ENCODE measurements at regions not wholly inside any gene's neighbourhood (a gene's known extent, or its start where the extent isn't known, plus 50 kb on each side); places are given as distances from the start of the nearest gene placed in this dataset.

DNA sequence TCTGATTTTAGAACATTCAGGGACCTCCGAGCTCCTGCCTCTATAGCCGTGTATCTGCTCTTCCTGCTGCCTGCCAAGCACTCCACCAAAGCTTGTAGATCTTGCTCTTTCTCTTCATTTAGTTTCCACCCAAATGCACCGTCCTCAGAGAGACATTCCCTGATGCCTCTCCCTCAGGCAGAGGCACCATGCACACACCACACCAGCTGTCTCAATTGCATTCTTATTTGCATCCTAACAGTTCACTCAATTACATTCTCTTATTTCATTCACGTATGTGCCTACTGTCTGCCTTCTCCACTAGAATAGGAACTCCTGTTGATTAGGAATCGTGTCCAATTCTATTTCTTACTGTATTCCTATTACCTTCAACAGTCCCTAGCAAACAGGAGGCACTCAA, 845.4 kb upstream of the TMEM132C start:
- Histone ChIP-seq H3K9me1 (replicated peaks; ENCODE audit: control insufficient read depth, extremely low read depth, insufficient read depth, low read length) (no peaks in the 10 kb centered on the region), H3K9me3 (replicated peaks; ENCODE audit: control insufficient read depth, insufficient read depth, low read length) (peaks cover 2% of the 10 kb centered on the region), H3K27ac (ENCODE audit: insufficient read depth, low read depth, low read length) (no peak overlapping the region), H4K20me1 (replicated peaks; ENCODE audit: control insufficient read depth, extremely low read depth, insufficient read depth, low read length) (no peaks in the 10 kb centered on the region), H3K4me3 (replicated peaks in 1 of 3; ENCODE audit: insufficient read depth in 1 of 3, low read depth in 1 of 3, low read length in 3 of 3) (no peak overlapping the region), H3K4me2 (ENCODE audit: insufficient read depth, low read length) (no peak overlapping the region), H3K36me3 (ENCODE audit: control insufficient read depth in 2 of 2, extremely low read depth in 1 of 2, insufficient read depth in 2 of 2, low read length in 2 of 2) (no peaks in the 10 kb centered on the region), H3K79me2 (ENCODE audit: control insufficient read depth, insufficient read depth, low read length) (no peaks in the 10 kb centered on the region), H2AFZ (ENCODE audit: low read depth, low read length) (no peak overlapping the region), H3K4me1 (ENCODE audit: control insufficient read depth, extremely low read depth, insufficient read depth, low read length) (no peaks in the 10 kb centered on the region), H3K27me3 (ENCODE audit: control insufficient read depth in 2 of 2, insufficient read depth in 2 of 2, low read length in 2 of 2) (no peaks in the 10 kb centered on the region), H3K9ac (replicated peaks; ENCODE audit: extremely low read depth, insufficient read depth, low read length) (no peak overlapping the region)
- ChIA-PET POLR2A (no interaction called here), CTCF (no interaction called here)
- TF ChIP-seq, protein P1, sequence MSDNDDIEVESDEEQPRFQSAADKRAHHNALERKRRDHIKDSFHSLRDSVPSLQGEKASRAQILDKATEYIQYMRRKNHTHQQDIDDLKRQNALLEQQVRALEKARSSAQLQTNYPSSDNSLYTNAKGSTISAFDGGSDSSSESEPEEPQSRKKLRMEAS (IDR thresholded peaks at IDR 0.05; ENCODE audit: insufficient read depth, insufficient read length): no peak
- TF ChIP-seq GATA2 (IDR thresholded peaks at IDR 0.05; ENCODE audit: insufficient read depth, insufficient read length, low read depth, low read length) (no peak), POLR2AphosphoS5 (IDR thresholded peaks at IDR 0.05; ENCODE audit: insufficient read depth, low read depth, low read length) (no peak), FOS (IDR thresholded peaks at IDR 0.05; ENCODE audit: borderline replicate concordance, insufficient read depth, low read length) (no peak)
- intact Hi-C loops (cut with micrococcal nuclease) (no loop called here), dilution Hi-C loops (cut with MboI; ENCODE audit: extremely low pct_ligation_motif_present, low sequenced_read_pairs) (no loop called here)
- FAIRE-seq: no peak
- no peak for DNase-seq (ENCODE audit: low read depth, low spot score)
- no TSS peak for BruUV-seq (replicated peaks)

DNA sequence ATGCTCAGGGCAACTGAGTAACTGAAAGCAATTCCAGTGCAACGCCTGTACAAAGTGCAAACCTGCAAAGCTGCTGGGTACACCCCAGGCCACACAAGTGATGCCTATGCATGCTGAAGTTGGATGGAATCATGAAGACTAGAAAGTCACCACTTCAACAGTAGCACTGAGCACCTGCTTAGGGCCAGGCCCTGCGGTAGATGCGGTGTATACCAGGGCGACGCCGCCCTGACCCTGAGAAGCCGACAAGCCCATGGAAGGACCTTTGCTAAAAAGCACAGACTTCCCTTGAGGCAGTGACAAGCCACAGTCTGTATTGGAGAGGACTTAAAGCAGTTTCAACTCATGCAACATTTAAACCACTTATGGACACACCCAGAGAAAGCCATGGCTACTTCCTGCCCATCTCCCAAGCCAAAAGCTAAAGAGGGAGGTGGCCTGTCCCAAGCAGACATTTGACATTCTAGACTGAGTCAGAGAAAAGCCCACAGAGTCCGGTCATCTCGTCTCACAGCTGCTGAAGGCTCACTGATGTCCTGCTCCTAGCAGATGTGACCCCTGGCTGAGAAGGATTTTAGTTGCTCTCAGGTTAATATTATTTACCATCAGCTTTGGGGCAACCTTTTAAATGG, 843.9 kb upstream of the TMEM132C start:
- TF ChIP-seq JUN (IDR thresholded peaks at IDR 0.05; ENCODE audit: borderline replicate concordance, insufficient read depth, insufficient read length, low read depth) (no peak), MYC (IDR thresholded peaks at IDR 0.05; ENCODE audit: low read depth, low read length) (no peak), POLR2AphosphoS5 (IDR thresholded peaks at IDR 0.05; ENCODE audit: insufficient read depth, low read depth, low read length) (no peak), CTCF (IDR thresholded peaks at IDR 0.05; ENCODE audit: extremely low read depth in 1 of 2, insufficient read depth in 1 of 2, low read depth in 1 of 2, low read length in 2 of 2) (no peak), GATA2 (IDR thresholded peaks at IDR 0.05; ENCODE audit: insufficient read depth, insufficient read length, low read depth, low read length) (no peak), EZH2 (IDR thresholded peaks at IDR 0.05; ENCODE audit: borderline replicate concordance, low read depth, low read length, severe bottlenecking) (no peak), FOS (IDR thresholded peaks at IDR 0.05; ENCODE audit: borderline replicate concordance, insufficient read depth, low read length) (no peak), POLR2A (IDR thresholded peaks at IDR 0.05; ENCODE audit: low read depth, low read length) (no peak)
- TF ChIP-seq, protein P1 (IDR thresholded peaks at IDR 0.05; ENCODE audit: insufficient read depth, insufficient read length): no peak
- Histone ChIP-seq H3K4me2 (ENCODE audit: insufficient read depth, low read length) (no peak overlapping the region), H3K9ac (replicated peaks; ENCODE audit: extremely low read depth, insufficient read depth, low read length) (no peak overlapping the region), H4K20me1 (replicated peaks; ENCODE audit: control insufficient read depth, extremely low read depth, insufficient read depth, low read length) (no peaks in the 10 kb centered on the region), H3K79me2 (ENCODE audit: control insufficient read depth, insufficient read depth, low read length) (no peaks in the 10 kb centered on the region), H3K4me1 (ENCODE audit: control insufficient read depth, extremely low read depth, insufficient read depth, low read length) (no peaks in the 10 kb centered on the region), H3K27me3 (ENCODE audit: control insufficient read depth in 2 of 2, insufficient read depth in 2 of 2, low read length in 2 of 2) (no peaks in the 10 kb centered on the region), H3K27ac (ENCODE audit: insufficient read depth, low read depth, low read length) (no peak overlapping the region), H3K4me3 (replicated peaks in 1 of 3; ENCODE audit: insufficient read depth in 1 of 3, low read depth in 1 of 3, low read length in 3 of 3) (no peak overlapping the region), H3K9me3 (replicated peaks; ENCODE audit: control insufficient read depth, insufficient read depth, low read length) (no peaks in the 10 kb centered on the region), H3K9me1 (replicated peaks; ENCODE audit: control insufficient read depth, extremely low read depth, insufficient read depth, low read length) (no peaks in the 10 kb centered on the region), H2AFZ (ENCODE audit: low read depth, low read length) (no peak overlapping the region), H3K36me3 (ENCODE audit: control insufficient read depth in 2 of 2, extremely low read depth in 1 of 2, insufficient read depth in 2 of 2, low read length in 2 of 2) (no peaks in the 10 kb centered on the region)
- FAIRE-seq (no peak), DNase-seq (ENCODE audit: low read depth, low spot score) (no peak)
- POLR2A ChIA-PET: no interaction called here
- intact Hi-C loops (cut with micrococcal nuclease) (no loop called here), dilution Hi-C loops (cut with MboI; ENCODE audit: extremely low pct_ligation_motif_present, low sequenced_read_pairs) (no loop called here)
- BruUV-seq (replicated peaks): no TSS peak
- CTCF ChIA-PET: no interaction called here

Data from endothelial cell of umbilical vein (primary cell).